Stomach smooth muscle (tissue), 2 donors: ENCODE measurements at regions not wholly inside any gene's neighbourhood (a gene's known extent, or its start where the extent isn't known, plus 50 kb on each side); places are given as distances from the start of the nearest gene placed in this dataset.

ENCODE experiments used
- H3K27ac ChIP-seq: one replicate; pipeline ENCODE4 v1.7.0; 2013; ENCODE audit warnings: mild to moderate bottlenecking, low read length, inconsistent platforms
- H3K27me3 ChIP-seq, 2 donors: one replicate each; pipeline ENCODE4 v1.7.0; 2013; ENCODE audit warnings: low read length in 2 of 2; ENCODE audit not compliant: insufficient read depth in 2 of 2, control insufficient read depth in 1 of 2
- H3K36me3 ChIP-seq, 2 donors: one replicate each; pipeline ENCODE4 v1.7.0; 2013; ENCODE audit warnings: low read length in 2 of 2; ENCODE audit not compliant: control insufficient read depth in 2 of 2, insufficient read depth in 2 of 2
- H3K4me1 ChIP-seq: one replicate; pipeline ENCODE4 v1.7.0; 2013; ENCODE audit warnings: low read length; ENCODE audit not compliant: control insufficient read depth, insufficient read depth
- H3K4me3 ChIP-seq, 2 donors: one replicate each; pipeline ENCODE4 v1.7.0; 2013; ENCODE audit warnings: low read length in 2 of 2
- H3K9ac ChIP-seq, 2 donors: one replicate each; pipeline ENCODE4 v1.7.0; 2013; ENCODE audit warnings: low read length in 2 of 2, mild to moderate bottlenecking in 1 of 2
- H3K9me3 ChIP-seq, 2 donors: one replicate each; pipeline ENCODE4 v1.7.0; 2013; ENCODE audit warnings: low read length in 2 of 2; ENCODE audit not compliant: control insufficient read depth in 2 of 2
- donor health status: healthy.
- donor health status: Pancreatic carcinoma.

- H3K36me3 ChIP-seq = no peaks in the 10 kb centered on the region
- H3K9ac ChIP-seq = no peak overlapping the region
- H3K27me3 ChIP-seq = no peaks in the 10 kb centered on the region
- no peaks in the 10 kb centered on the region for H3K9me3 ChIP-seq
- H3K27ac ChIP-seq = no peak overlapping the region
- H3K4me3 ChIP-seq = peak overlapping the region; percentile 53 to 60
- H3K4me1 ChIP-seq = peaks cover 2% of the 10 kb centered on the region
These were observed 95.6 kb upstream of the PDE1A start for GRCh38 chr2:182522405-182522896.

- Histone ChIP-seq H3K4me1 (peaks cover 2% of the 10 kb centered on the region), H3K9ac (no peak overlapping the region), H3K4me3 (peak overlapping the region; percentile 53 to 60)
These were observed 96.2 kb upstream of the PDE1A start for GRCh38 chr2:182522972-182523473.

GRCh38 chr2:182530636-182531035 is 103.8 kb upstream of the PDE1A start:
- H3K4me1 ChIP-seq = no peaks in the 10 kb centered on the region
- H3K4me3 ChIP-seq = no peak overlapping the region
- no peak overlapping the region for H3K27ac ChIP-seq
- no peaks in the 10 kb centered on the region for H3K36me3 ChIP-seq
- no peak overlapping the region for H3K9ac ChIP-seq
- no peaks in the 10 kb centered on the region for H3K27me3 ChIP-seq
- no peaks in the 10 kb centered on the region for H3K9me3 ChIP-seq

More at GRCh38 chr2:182522972-182523473, 96.2 kb upstream of the PDE1A start:
- Histone ChIP-seq H3K27me3 (no peaks in the 10 kb centered on the region), H3K36me3 (no peaks in the 10 kb centered on the region), H3K9me3 (no peaks in the 10 kb centered on the region), H3K27ac (no peak overlapping the region)

GRCh38 chr2:182540252-182540651 is 113.4 kb upstream of the PDE1A start:
- Histone ChIP-seq H3K9ac (no peak overlapping the region), H3K4me3 (no peak overlapping the region), H3K4me1 (peaks cover 3% of the 10 kb centered on the region), H3K27me3 (no peaks in the 10 kb centered on the region), H3K36me3 (no peaks in the 10 kb centered on the region), H3K9me3 (no peaks in the 10 kb centered on the region), H3K27ac (no peak overlapping the region)

GRCh38 chr2:182541268-182541667 is 114.4 kb upstream of the PDE1A start:
- H3K36me3 ChIP-seq = no peaks in the 10 kb centered on the region
- H3K4me3 ChIP-seq = no peak overlapping the region
- peaks cover 3% of the 10 kb centered on the region for H3K4me1 ChIP-seq
- no peak overlapping the region for H3K27ac ChIP-seq
- no peaks in the 10 kb centered on the region for H3K27me3 ChIP-seq
- H3K9me3 ChIP-seq = no peaks in the 10 kb centered on the region
- H3K9ac ChIP-seq = no peak overlapping the region

- Histone ChIP-seq H3K27ac (no peak overlapping the region), H3K36me3 (no peaks in the 10 kb centered on the region), H3K9me3 (no peaks in the 10 kb centered on the region), H3K9ac (no peak overlapping the region), H3K27me3 (no peaks in the 10 kb centered on the region), H3K4me1 (peaks cover 3% of the 10 kb centered on the region), H3K4me3 (no peak overlapping the region)
These were observed 115.8 kb upstream of the PDE1A start for GRCh38 chr2:182542501-182543258.

- H3K27ac ChIP-seq = no peak overlapping the region
These were observed 117.1 kb upstream of the PDE1A start for GRCh38 chr2:182543741-182544525.

GRCh38 chr2:182545420-182546167 is 118.8 kb upstream of the PDE1A start:
- H3K27me3 ChIP-seq = no peaks in the 10 kb centered on the region
- no peak overlapping the region for H3K27ac ChIP-seq
- H3K4me1 ChIP-seq = peaks cover 3% of the 10 kb centered on the region
- no peak overlapping the region for H3K9ac ChIP-seq
- no peaks in the 10 kb centered on the region for H3K9me3 ChIP-seq
- no peaks in the 10 kb centered on the region for H3K36me3 ChIP-seq
- H3K4me3 ChIP-seq = no peak overlapping the region

More at GRCh38 chr2:182543741-182544525, 117.1 kb upstream of the PDE1A start:
- H3K27me3 ChIP-seq = no peaks in the 10 kb centered on the region
- H3K4me1 ChIP-seq = peaks cover 3% of the 10 kb centered on the region
- H3K9ac ChIP-seq = no peak overlapping the region
- no peak overlapping the region for H3K4me3 ChIP-seq
- no peaks in the 10 kb centered on the region for H3K36me3 ChIP-seq
- H3K9me3 ChIP-seq = no peaks in the 10 kb centered on the region

- no peak overlapping the region for H3K9ac ChIP-seq
- H3K36me3 ChIP-seq = no peaks in the 10 kb centered on the region
- no peak overlapping the region for H3K4me3 ChIP-seq
- peaks cover 3% of the 10 kb centered on the region for H3K4me1 ChIP-seq
- no peak overlapping the region for H3K27ac ChIP-seq
- H3K9me3 ChIP-seq = no peaks in the 10 kb centered on the region
- H3K27me3 ChIP-seq = no peaks in the 10 kb centered on the region
These were observed 121.5 kb upstream of the PDE1A start for GRCh38 chr2:182548031-182548950.
